GM10266 (cell line): ENCODE measurements at regions not wholly inside any gene's neighbourhood (a gene's known extent, or its start where the extent isn't known, plus 50 kb on each side); places are given as distances from the start of the nearest gene placed in this dataset.

ENCODE experiments used
- DNase-seq: peaks from one replicate; pipeline ENCODE4 v3.0.0; 2012; ENCODE audit errors: extremely low spot score
- TF ChIP-seq, protein P1 (sequence below): IDR thresholded peaks from 2 replicates; pipeline ENCODE4 v1.5.1; 2012; ENCODE audit warnings: mild to moderate bottlenecking, low read depth; ENCODE audit not compliant: control insufficient read depth, insufficient read depth; ENCODE audit errors: missing control alignments

DNA sequence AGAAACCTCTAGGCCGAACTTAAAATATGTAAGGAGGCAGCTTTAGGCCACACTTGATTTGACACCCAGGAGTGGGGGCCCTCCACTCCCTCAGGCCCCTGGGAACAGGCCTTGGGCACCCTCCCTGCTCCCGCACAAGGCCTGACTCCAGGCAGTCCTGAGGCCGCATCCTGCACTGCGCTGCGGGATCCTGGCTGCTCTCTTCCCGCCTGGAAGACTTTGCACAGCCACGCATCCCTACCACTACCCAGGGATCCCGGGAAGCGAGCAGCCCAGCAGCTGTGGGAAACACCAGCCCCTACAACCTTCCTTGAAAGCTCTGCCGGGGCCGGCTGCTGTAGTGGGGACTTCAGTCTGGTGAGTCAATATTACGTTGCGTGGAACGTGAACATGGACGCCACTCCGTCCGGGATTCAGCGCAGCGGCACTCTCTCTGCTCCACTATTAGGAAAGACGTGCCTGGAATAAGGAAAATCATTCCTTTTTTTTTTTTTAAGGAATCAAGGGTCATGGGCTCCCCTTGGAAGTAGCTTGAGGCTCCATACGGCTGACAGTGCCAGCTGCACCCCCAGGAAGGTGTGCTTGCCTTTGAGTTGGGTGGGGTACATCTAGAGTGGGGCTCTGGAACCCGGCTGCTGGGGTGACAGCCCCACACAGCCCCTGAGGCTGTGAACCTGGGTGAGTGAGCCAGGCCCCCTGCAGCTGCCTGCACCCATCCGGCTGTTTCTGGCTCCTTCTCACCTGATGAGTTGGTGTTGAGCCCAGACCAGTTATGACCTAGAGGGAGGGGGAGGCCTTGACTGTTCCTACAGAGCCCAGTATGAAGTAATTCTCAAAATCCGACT, 119.2 kb upstream of the TMEM18 start:
- TF ChIP-seq, protein P1, sequence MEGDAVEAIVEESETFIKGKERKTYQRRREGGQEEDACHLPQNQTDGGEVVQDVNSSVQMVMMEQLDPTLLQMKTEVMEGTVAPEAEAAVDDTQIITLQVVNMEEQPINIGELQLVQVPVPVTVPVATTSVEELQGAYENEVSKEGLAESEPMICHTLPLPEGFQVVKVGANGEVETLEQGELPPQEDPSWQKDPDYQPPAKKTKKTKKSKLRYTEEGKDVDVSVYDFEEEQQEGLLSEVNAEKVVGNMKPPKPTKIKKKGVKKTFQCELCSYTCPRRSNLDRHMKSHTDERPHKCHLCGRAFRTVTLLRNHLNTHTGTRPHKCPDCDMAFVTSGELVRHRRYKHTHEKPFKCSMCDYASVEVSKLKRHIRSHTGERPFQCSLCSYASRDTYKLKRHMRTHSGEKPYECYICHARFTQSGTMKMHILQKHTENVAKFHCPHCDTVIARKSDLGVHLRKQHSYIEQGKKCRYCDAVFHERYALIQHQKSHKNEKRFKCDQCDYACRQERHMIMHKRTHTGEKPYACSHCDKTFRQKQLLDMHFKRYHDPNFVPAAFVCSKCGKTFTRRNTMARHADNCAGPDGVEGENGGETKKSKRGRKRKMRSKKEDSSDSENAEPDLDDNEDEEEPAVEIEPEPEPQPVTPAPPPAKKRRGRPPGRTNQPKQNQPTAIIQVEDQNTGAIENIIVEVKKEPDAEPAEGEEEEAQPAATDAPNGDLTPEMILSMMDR: no peak
- no peak for DNase-seq

DNA sequence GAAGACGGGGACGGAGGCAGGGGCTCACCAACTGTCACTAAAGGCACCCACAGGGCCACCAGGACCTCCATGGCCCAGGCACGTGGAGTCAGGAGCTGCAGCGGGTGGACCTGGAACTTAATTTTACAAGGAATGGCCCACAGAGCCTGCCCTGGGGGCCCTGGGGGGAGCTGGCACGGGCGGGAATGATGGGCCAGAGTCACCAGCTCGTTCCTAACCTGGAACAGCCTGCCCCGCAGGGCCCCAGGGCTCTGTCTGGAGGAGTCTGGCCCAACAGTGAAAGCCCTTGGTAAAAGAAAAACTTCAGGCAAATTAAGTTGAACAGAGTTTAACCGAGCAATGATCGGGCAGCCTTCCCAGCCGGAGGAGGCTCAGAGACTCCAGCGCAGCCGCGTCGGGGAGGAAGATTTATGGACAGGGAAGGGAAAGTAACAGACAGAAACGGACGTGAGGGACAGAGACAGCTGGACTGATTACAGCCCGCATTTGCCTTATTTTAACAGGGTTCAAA, 118.4 kb upstream of the TMEM18 start:
- no peak for DNase-seq
- TF ChIP-seq, protein P1: no peak

DNA sequence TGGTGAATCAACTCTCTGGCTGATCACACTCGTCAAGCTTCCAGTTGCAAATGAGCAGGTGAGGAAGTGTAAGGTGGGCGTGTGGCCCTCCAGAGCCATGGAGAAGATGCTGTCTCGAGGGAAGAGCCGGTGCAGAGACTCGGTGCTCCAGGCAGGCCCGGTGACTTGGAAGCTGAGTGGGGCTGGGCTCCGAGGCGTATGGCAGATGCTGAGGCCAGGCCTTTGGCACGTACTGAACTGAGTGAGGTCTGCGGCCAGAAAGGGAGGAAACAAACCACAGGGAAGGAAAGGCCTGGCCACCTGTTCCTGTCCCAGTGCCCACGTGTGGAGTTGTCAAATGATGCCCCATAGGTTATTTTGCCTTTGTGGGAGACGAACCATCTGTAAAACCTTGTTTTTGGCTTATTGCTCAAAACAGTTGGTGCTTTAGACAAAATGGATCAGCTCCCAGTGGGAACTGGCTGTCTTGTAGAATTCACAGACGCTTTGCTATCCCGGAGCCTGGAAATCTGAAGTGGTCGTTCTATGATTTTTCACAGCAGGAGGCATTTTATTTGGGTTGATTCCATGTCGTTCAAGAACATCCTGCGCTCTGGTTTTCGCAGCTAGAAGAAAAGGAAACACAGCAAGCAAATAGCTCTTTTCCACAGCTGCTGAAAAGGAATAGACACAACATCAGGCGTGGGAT, 117.5 kb upstream of the TMEM18 start:
- DNase-seq: no peak
- TF ChIP-seq, protein P1: no peak

- DNase-seq: no peak
- TF ChIP-seq, protein P1: no peak
Observed at GRCh38 chr2:793236-793635, 116.0 kb upstream of the TMEM18 start.

DNA sequence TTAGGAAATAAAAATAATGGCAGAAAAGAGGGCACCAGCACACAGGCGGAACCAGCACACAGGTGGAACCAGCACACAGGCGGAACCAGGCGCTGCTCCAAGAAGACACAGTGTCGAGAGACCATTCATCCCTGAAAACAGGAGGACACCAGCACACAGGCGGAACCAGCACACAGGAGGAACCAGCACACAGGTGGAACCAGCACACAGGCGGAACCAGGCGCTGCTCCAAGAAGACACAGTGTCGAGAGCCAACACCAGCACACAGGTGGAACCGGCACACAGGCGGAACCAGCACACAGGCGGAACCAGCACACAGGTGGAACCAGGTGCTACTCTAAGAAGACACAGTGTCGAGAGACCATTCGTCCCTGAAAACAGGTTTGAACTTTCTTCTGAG, 115.5 kb upstream of the TMEM18 start:
- TF ChIP-seq, protein P1: no peak
- DNase-seq: no peak

GRCh38 chr2:790634-791245, 113.5 kb upstream of the TMEM18 start:
- TF ChIP-seq, protein P1: no peak

More at GRCh38 chr2:790634-791245, 113.5 kb upstream of the TMEM18 start:
- no peak for DNase-seq
